ENCODE measurements at regions not wholly inside any gene's neighbourhood (a gene's known extent, or its start where the extent isn't known, plus 50 kb on each side); places are given as distances from the start of the nearest gene placed in this dataset.

DNA sequence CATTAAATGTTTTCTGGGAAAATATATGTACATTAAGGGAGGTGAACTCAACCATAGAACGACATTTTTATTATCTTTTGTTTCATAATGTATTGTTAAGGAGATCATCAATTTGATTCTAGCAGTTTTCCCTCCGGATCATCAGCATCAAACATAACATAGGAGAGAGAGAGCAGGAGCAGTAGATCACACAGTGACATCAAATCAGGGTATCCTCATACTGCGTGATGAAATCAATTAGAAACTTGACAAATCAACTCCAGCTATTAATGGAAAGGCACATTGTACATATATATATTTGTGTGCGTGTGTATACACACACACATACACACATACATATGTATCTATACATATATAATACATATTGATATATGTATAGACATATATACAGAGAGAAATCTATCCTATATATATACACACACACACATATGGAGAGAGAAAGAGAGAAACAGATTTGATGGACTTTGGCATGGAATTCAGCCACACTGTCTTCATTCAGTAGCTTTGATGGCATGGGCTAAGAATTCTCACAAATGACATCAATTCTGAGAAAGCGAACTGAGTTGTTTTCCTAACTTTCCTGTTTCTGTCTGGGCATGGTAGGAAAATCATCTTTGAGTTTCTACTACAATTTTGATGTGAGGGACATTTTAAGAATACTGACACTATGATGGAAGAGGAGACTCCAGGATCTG, 1302.8 kb upstream of the SEL1L start:
- Histone ChIP-seq H3K36me3 (ENCODE audit: control insufficient read depth, insufficient read depth, low read length) (no peaks in the 10 kb centered on the region), H3K27ac (ENCODE audit: low read depth, low read length) (no peak overlapping the region), H3K9me3 (ENCODE audit: control insufficient read depth, insufficient read depth, low read length) (no peaks in the 10 kb centered on the region), H3K4me1 (ENCODE audit: control insufficient read depth, insufficient read depth, low read length) (no peaks in the 10 kb centered on the region), H3K27me3 (ENCODE audit: control insufficient read depth, insufficient read depth, low read length) (no peaks in the 10 kb centered on the region), H3K4me3 (ENCODE audit: low read depth, low read length) (no peak overlapping the region)
- DNase-seq (ENCODE audit: low read depth in 4 of 6, low spot score in 6 of 6), result peak in 1 of 6 donors; percentile 28
- WGBS (ENCODE audit: insufficient coverage), result no CpG with 5 or more reads among the region's 5 CpGs

DNA sequence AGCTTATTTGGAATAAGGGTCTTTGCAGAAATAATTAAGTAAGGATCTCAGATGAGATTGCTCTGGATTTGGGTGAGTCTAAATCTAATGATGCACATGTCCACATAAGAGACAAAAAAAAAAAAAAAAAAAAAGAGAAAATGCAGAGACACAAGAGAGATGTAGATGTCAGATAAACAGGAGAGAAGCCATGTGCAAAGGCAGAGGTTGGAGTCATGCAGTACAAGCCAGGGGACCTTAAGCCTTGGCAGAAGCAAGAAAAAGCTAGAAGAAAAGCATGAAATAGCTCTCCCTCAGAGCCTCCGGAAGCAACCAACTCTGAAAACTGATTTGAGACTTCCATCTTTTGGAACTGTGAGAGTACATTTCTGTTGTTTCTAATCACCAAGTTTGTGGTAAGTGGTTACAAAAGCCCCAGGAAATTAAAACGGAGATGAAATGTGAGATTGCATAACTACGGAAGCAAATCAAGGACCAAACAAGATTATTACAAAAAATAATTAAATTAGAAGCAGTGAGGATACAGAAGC, 1304.0 kb upstream of the SEL1L start:
- Histone ChIP-seq H3K4me3 (ENCODE audit: low read depth, low read length) (no peak overlapping the region), H3K9me3 (ENCODE audit: control insufficient read depth, insufficient read depth, low read length) (no peaks in the 10 kb centered on the region), H3K36me3 (ENCODE audit: control insufficient read depth, insufficient read depth, low read length) (no peaks in the 10 kb centered on the region), H3K27me3 (ENCODE audit: control insufficient read depth, insufficient read depth, low read length) (no peaks in the 10 kb centered on the region), H3K4me1 (ENCODE audit: control insufficient read depth, insufficient read depth, low read length) (no peaks in the 10 kb centered on the region), H3K27ac (ENCODE audit: low read depth, low read length) (no peak overlapping the region)
- DNase-seq (ENCODE audit: low read depth in 4 of 6, low spot score in 6 of 6), result no peak
- WGBS (ENCODE audit: insufficient coverage), result no CpG with 5 or more reads among the region's 3 CpGs

DNA sequence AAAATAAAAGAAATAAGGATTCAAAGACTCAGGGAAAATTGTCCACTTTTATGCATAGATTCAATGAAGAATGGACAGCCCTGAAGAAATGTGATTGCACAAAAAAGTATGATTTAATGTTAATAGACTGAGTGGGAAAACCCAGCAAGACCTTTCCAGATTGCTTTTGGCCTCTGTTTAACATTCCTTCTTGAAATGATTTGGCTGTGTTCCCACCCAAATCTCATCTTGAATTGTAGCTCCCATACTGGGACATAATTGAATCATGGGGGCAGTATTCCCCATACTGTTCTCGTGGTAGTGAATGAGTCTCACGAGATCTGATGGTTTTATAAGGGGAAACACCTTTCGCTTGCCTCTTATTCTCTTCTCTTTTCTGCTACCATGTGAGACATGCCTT, 1316.9 kb upstream of the SEL1L start:
- WGBS (ENCODE audit: insufficient coverage), result no CpG with 5 or more reads among the region's 3 CpGs
- peaks cover 4% of the 10 kb centered on the region for H3K4me1 ChIP-seq (ENCODE audit: control insufficient read depth, insufficient read depth, low read length)
- H3K36me3 ChIP-seq (ENCODE audit: control insufficient read depth, insufficient read depth, low read length), result no peaks in the 10 kb centered on the region
- H3K27ac ChIP-seq (ENCODE audit: low read depth, low read length), result no peak overlapping the region
- H3K27me3 ChIP-seq (ENCODE audit: control insufficient read depth, insufficient read depth, low read length), result no peaks in the 10 kb centered on the region
- H3K9me3 ChIP-seq (ENCODE audit: control insufficient read depth, insufficient read depth, low read length), result no peaks in the 10 kb centered on the region
- no peak for DNase-seq (ENCODE audit: low read depth in 4 of 6, low spot score in 6 of 6)
- H3K4me3 ChIP-seq (ENCODE audit: low read depth, low read length), result no peak overlapping the region

DNA sequence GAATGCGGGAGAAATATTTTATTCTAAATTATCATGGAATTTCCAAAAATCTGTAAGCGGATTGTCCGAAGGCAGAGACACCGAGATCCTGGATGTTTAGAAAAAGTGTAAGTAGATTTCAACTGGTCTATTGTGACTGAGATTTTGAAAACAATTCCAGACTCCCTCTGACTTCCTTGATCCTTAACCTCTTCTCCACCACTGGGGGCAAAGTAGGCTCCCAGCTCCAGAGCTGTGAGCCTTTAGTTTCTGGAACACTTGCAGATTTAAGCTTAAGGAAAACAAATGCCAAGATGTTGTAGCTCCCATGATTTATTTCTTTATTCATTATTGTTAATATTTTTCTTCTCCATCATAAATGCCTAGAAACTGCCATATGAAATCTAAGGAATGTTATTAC, 1320.5 kb upstream of the SEL1L start:
- no peaks in the 10 kb centered on the region for H3K36me3 ChIP-seq (ENCODE audit: control insufficient read depth, insufficient read depth, low read length)
- no peak for DNase-seq (ENCODE audit: low read depth in 4 of 6, low spot score in 6 of 6)
- WGBS (ENCODE audit: insufficient coverage), result no CpG with 5 or more reads among the region's 4 CpGs
- no peaks in the 10 kb centered on the region for H3K27me3 ChIP-seq (ENCODE audit: control insufficient read depth, insufficient read depth, low read length)
- H3K9me3 ChIP-seq (ENCODE audit: control insufficient read depth, insufficient read depth, low read length), result no peaks in the 10 kb centered on the region
- no peak overlapping the region for H3K27ac ChIP-seq (ENCODE audit: low read depth, low read length)
- H3K4me1 ChIP-seq (ENCODE audit: control insufficient read depth, insufficient read depth, low read length), result peaks cover 4% of the 10 kb centered on the region
- no peak overlapping the region for H3K4me3 ChIP-seq (ENCODE audit: low read depth, low read length)

DNA sequence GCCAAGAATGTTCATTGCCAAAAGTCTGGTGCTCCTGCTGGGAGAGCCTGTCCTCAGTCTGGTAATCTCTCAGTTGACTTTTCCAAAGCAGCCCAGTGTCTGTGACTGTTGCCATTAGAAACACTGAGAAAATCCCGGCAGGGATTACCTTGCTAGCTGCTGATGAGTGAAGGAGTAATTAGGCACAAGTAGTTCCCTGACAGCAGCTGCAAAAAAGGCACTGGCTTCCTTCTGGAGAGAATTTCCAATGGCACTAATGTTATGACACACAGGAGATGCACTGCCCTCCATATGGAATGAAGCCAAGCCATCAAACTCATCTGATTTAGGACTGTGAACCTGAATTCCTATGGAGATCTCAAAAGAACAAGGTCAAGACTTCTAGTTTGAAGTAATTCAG, 1321.2 kb upstream of the SEL1L start:
- Histone ChIP-seq H3K27me3 (ENCODE audit: control insufficient read depth, insufficient read depth, low read length) (no peaks in the 10 kb centered on the region), H3K9me3 (ENCODE audit: control insufficient read depth, insufficient read depth, low read length) (no peaks in the 10 kb centered on the region), H3K36me3 (ENCODE audit: control insufficient read depth, insufficient read depth, low read length) (no peaks in the 10 kb centered on the region), H3K27ac (ENCODE audit: low read depth, low read length) (no peak overlapping the region), H3K4me1 (ENCODE audit: control insufficient read depth, insufficient read depth, low read length) (peaks cover 4% of the 10 kb centered on the region), H3K4me3 (ENCODE audit: low read depth, low read length) (no peak overlapping the region)
- WGBS (ENCODE audit: insufficient coverage), result no CpG with 5 or more reads among the region's 1 CpG
- peak in 2 of 6 donors; percentile 31 to 76 for DNase-seq (ENCODE audit: low read depth in 4 of 6, low spot score in 6 of 6)

DNA sequence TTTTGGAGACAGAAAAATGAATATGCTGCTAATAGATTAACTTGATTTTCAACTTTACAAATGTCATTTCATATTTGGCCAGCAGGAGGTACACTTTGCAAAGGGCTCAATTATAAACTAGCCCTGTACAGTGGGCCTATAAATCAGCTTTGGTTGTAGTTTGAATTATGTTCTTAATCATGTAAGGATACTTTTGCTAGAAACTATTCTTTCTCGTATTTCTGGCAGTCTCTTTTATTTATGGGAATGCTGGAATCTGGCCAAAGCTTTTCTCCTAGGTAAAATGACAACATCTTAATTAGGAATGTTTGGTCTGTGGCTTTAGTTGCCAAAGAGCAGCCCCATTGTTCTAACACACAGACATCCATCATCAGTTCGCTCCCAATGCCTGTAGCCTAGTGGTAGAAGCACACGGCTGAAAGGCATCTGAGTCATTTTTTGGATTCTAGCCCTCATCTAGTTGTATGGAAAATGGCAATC, 1322.3 kb upstream of the SEL1L start:
- peak in 3 of 6 donors; percentile 32 to 80 (median 77) for DNase-seq (ENCODE audit: low read depth in 4 of 6, low spot score in 6 of 6)
- Histone ChIP-seq H3K27me3 (ENCODE audit: control insufficient read depth, insufficient read depth, low read length) (no peaks in the 10 kb centered on the region), H3K9me3 (ENCODE audit: control insufficient read depth, insufficient read depth, low read length) (no peaks in the 10 kb centered on the region), H3K27ac (ENCODE audit: low read depth, low read length) (no peak overlapping the region), H3K4me3 (ENCODE audit: low read depth, low read length) (no peak overlapping the region), H3K36me3 (ENCODE audit: control insufficient read depth, insufficient read depth, low read length) (no peaks in the 10 kb centered on the region), H3K4me1 (ENCODE audit: control insufficient read depth, insufficient read depth, low read length) (peaks cover 4% of the 10 kb centered on the region)
- WGBS (ENCODE audit: insufficient coverage), result no CpG with 5 or more reads among the region's 3 CpGs

DNA sequence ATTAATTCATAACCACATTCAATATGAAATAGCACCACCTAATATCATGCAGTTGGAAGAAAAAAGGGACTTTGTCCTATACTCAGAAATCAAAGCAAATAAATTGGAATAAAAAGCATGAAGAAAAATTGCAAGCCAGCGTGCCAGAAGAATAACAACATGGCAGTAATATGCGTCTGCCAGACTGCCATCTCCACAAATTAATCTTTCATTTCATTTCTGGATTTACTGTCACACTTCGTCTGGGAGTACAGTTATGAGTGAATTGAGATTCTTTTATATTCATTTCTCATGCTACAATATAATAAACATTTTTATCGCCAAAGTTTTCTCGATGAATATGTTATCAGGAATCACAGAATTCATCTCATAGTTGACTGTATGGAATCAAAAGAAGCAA, 1327.7 kb upstream of the SEL1L start:
- Histone ChIP-seq H3K9me3 (ENCODE audit: control insufficient read depth, insufficient read depth, low read length) (peaks cover 2% of the 10 kb centered on the region), H3K27ac (ENCODE audit: low read depth, low read length) (no peak overlapping the region), H3K36me3 (ENCODE audit: control insufficient read depth, insufficient read depth, low read length) (no peaks in the 10 kb centered on the region), H3K4me1 (ENCODE audit: control insufficient read depth, insufficient read depth, low read length) (no peaks in the 10 kb centered on the region), H3K27me3 (ENCODE audit: control insufficient read depth, insufficient read depth, low read length) (no peaks in the 10 kb centered on the region), H3K4me3 (ENCODE audit: low read depth, low read length) (no peak overlapping the region)
- peak in 2 of 6 donors; percentile 56 to 69 for DNase-seq (ENCODE audit: low read depth in 4 of 6, low spot score in 6 of 6)
- no CpG with 5 or more reads among the region's 5 CpGs for WGBS (ENCODE audit: insufficient coverage)

DNA sequence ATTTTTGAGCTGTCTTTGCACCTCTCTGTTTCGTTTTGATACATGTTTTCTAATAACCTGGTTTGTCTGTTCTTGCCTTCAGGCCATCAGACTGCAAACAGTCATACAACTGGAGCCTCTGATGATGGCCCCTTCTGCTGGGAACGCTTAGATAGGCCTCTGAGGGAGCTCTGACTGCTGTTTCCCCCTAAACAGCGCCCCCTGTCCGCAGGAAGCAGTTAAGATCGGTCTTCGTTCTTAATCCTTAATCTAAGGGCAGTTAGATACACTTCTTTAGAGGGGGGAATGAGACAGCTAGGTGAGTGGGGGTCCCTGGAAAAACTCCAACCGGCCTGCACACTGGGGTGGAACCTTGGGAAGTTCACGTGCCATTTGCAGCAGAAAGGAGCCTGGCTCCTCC, 1338.8 kb upstream of the SEL1L start:
- H3K9me3 ChIP-seq (ENCODE audit: control insufficient read depth, insufficient read depth, low read length), result no peaks in the 10 kb centered on the region
- DNase-seq (ENCODE audit: low read depth in 4 of 6, low spot score in 6 of 6), result no peak
- WGBS (ENCODE audit: insufficient coverage), result 64% methylated on average over 4 of the region's 8 CpGs
- H3K4me1 ChIP-seq (ENCODE audit: control insufficient read depth, insufficient read depth, low read length), result no peaks in the 10 kb centered on the region
- H3K36me3 ChIP-seq (ENCODE audit: control insufficient read depth, insufficient read depth, low read length), result no peaks in the 10 kb centered on the region
- no peaks in the 10 kb centered on the region for H3K27me3 ChIP-seq (ENCODE audit: control insufficient read depth, insufficient read depth, low read length)
- no peak overlapping the region for H3K27ac ChIP-seq (ENCODE audit: low read depth, low read length)
- no peak overlapping the region for H3K4me3 ChIP-seq (ENCODE audit: low read depth, low read length)

DNA sequence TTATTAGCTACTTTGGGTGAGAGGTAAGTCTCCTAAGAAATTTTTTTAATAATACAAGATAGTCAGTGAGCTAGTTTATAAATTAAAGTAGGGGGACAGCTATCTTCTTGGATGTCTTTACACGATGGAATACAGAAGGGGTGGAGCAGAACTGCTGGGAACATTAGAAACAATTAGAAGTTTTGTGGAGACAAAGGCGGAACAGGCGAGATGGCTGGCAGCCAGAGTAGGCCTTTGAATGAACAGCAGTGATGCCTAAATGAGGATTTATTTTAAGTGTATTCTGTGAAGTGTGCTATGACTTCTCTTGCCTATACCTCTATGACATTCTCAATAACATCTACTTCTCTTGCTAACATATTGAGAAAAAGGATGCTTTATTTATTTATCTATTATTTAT, 1345.3 kb upstream of the SEL1L start:
- Histone ChIP-seq H3K4me1 (ENCODE audit: control insufficient read depth, insufficient read depth, low read length) (no peaks in the 10 kb centered on the region), H3K27me3 (ENCODE audit: control insufficient read depth, insufficient read depth, low read length) (no peaks in the 10 kb centered on the region), H3K27ac (ENCODE audit: low read depth, low read length) (no peak overlapping the region), H3K36me3 (ENCODE audit: control insufficient read depth, insufficient read depth, low read length) (no peaks in the 10 kb centered on the region), H3K9me3 (ENCODE audit: control insufficient read depth, insufficient read depth, low read length) (peaks cover 3% of the 10 kb centered on the region), H3K4me3 (ENCODE audit: low read depth, low read length) (no peak overlapping the region)
- DNase-seq (ENCODE audit: low read depth in 4 of 6, low spot score in 6 of 6), result peak in 1 of 6 donors; percentile 47
- 60% methylated on average over 1 of the region's 3 CpGs for WGBS (ENCODE audit: insufficient coverage)

DNA sequence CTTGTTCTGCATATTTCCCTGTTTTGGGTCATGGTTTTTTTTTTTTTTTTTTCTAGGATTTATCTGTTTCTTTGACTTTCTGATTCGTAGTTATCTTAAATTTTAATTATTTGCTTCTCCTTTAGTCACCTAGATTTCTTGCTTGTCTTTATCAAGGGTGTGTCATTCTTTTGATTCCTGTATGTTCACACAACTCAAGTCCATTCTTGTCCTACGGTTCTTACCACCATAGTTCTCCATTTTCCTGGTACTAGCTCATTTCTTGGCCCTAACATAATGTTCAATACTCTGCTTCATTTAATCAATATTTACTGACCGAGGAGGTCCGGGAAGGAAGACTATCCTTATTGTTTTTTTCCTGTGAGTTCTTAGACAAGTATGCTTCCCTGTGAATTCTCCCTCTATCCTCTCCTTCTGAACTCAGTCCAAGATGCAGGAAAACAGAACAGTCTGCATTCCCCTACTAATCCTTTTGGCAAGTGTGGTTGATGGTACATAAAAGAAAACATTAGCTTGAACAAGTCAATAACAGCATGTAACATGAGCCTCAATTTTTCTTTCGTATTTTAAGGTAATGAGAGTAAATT, 1346.4 kb upstream of the SEL1L start:
- no peaks in the 10 kb centered on the region for H3K27me3 ChIP-seq (ENCODE audit: control insufficient read depth, insufficient read depth, low read length)
- no peaks in the 10 kb centered on the region for H3K4me1 ChIP-seq (ENCODE audit: control insufficient read depth, insufficient read depth, low read length)
- H3K36me3 ChIP-seq (ENCODE audit: control insufficient read depth, insufficient read depth, low read length), result no peaks in the 10 kb centered on the region
- WGBS (ENCODE audit: insufficient coverage), result no CpG with 5 or more reads among the region's 5 CpGs
- peaks cover 3% of the 10 kb centered on the region for H3K9me3 ChIP-seq (ENCODE audit: control insufficient read depth, insufficient read depth, low read length)
- DNase-seq (ENCODE audit: low read depth in 4 of 6, low spot score in 6 of 6), result peak in 2 of 6 donors; percentile 43 to 62
- no peak overlapping the region for H3K4me3 ChIP-seq (ENCODE audit: low read depth, low read length)
- no peak overlapping the region for H3K27ac ChIP-seq (ENCODE audit: low read depth, low read length)
